ENCODE measurements at regions not wholly inside any gene's neighbourhood (a gene's known extent, or its start where the extent isn't known, plus 50 kb on each side); places are given as distances from the start of the nearest gene placed in this dataset.
"Not testable (repeated sequence)": the region's sequence is repeated elsewhere in the genome, so short reads cannot be mapped to it uniquely, and the experiment has no call there.

- CTCF ChIA-PET, result no interaction called here
- Histone ChIP-seq H3K27me3 (ENCODE audit: control insufficient read depth in 2 of 2, insufficient read depth in 2 of 2, low read length in 2 of 2) (no peaks in the 10 kb centered on the region), H3K4me1 (ENCODE audit: control insufficient read depth, extremely low read depth, insufficient read depth, low read length) (no peaks in the 10 kb centered on the region), H3K4me2 (ENCODE audit: insufficient read depth, low read length) (no peak overlapping the region), H3K4me3 (replicated peaks in 1 of 3; ENCODE audit: insufficient read depth in 1 of 3, low read depth in 1 of 3, low read length in 3 of 3) (no peak overlapping the region), H3K9me3 (replicated peaks; ENCODE audit: control insufficient read depth, insufficient read depth, low read length) (peaks cover 2% of the 10 kb centered on the region), H3K9ac (replicated peaks; ENCODE audit: extremely low read depth, insufficient read depth, low read length) (no peak overlapping the region), H3K27ac (ENCODE audit: insufficient read depth, low read depth, low read length) (no peak overlapping the region), H2AFZ (ENCODE audit: low read depth, low read length) (no peak overlapping the region), H3K36me3 (ENCODE audit: control insufficient read depth in 2 of 2, extremely low read depth in 1 of 2, insufficient read depth in 2 of 2, low read length in 2 of 2) (no peaks in the 10 kb centered on the region), H3K9me1 (replicated peaks; ENCODE audit: control insufficient read depth, extremely low read depth, insufficient read depth, low read length) (no peaks in the 10 kb centered on the region), H4K20me1 (replicated peaks; ENCODE audit: control insufficient read depth, extremely low read depth, insufficient read depth, low read length) (no peaks in the 10 kb centered on the region), H3K79me2 (ENCODE audit: control insufficient read depth, insufficient read depth, low read length) (no peaks in the 10 kb centered on the region)
- intact Hi-C loops (cut with micrococcal nuclease) (no loop called here), dilution Hi-C loops (cut with MboI; ENCODE audit: extremely low pct_ligation_motif_present, low sequenced_read_pairs) (no loop called here)
- FAIRE-seq (no peak), DNase-seq (ENCODE audit: low read depth, low spot score) (no peak)
- POLR2A ChIA-PET, result no interaction called here
- BruUV-seq (replicated peaks), result no TSS peak
- TF ChIP-seq MAX (IDR thresholded peaks at IDR 0.05; ENCODE audit: insufficient read depth, insufficient read length) (no peak), EZH2 (IDR thresholded peaks at IDR 0.05; ENCODE audit: borderline replicate concordance, low read depth, low read length, severe bottlenecking) (no peak), JUN (IDR thresholded peaks at IDR 0.05; ENCODE audit: borderline replicate concordance, insufficient read depth, insufficient read length, low read depth) (no peak), POLR2AphosphoS5 (IDR thresholded peaks at IDR 0.05; ENCODE audit: insufficient read depth, low read depth, low read length) (no peak), MYC (IDR thresholded peaks at IDR 0.05; ENCODE audit: low read depth, low read length) (no peak), POLR2A (IDR thresholded peaks at IDR 0.05; ENCODE audit: low read depth, low read length) (no peak), GATA2 (IDR thresholded peaks at IDR 0.05; ENCODE audit: insufficient read depth, insufficient read length, low read depth, low read length) (no peak), FOS (IDR thresholded peaks at IDR 0.05; ENCODE audit: borderline replicate concordance, insufficient read depth, low read length) (no peak)
- TF ChIP-seq, protein P1, sequence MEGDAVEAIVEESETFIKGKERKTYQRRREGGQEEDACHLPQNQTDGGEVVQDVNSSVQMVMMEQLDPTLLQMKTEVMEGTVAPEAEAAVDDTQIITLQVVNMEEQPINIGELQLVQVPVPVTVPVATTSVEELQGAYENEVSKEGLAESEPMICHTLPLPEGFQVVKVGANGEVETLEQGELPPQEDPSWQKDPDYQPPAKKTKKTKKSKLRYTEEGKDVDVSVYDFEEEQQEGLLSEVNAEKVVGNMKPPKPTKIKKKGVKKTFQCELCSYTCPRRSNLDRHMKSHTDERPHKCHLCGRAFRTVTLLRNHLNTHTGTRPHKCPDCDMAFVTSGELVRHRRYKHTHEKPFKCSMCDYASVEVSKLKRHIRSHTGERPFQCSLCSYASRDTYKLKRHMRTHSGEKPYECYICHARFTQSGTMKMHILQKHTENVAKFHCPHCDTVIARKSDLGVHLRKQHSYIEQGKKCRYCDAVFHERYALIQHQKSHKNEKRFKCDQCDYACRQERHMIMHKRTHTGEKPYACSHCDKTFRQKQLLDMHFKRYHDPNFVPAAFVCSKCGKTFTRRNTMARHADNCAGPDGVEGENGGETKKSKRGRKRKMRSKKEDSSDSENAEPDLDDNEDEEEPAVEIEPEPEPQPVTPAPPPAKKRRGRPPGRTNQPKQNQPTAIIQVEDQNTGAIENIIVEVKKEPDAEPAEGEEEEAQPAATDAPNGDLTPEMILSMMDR (IDR thresholded peaks at IDR 0.05; ENCODE audit: extremely low read depth in 1 of 2, insufficient read depth in 1 of 2, low read depth in 1 of 2, low read length in 2 of 2), result no peak
Measured at GRCh38 chr13:81551036-81551435, 1210.1 kb upstream of the SPRY2 start.

DNA sequence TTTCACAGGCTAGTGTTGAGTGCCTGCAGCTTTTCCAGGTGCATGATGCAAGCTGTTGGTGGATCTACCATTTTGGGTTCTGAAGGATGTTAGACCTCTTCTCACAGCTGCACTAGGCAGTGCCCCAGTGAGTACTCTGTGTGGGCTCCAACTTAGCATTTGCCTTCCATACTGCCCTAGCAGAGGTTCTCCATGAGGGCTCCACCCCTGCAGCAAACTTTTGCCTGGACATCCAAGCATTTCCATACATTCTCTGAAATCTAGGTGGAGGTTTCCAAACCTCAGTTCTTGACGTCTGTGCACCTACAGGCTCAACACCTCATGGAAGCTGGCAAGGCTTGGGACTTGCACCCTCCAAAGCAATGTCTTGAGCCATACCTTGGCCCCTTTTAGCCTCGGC lies 1205.4 kb upstream of the SPRY2 start:
- H3K79me2 ChIP-seq (ENCODE audit: control insufficient read depth, insufficient read depth, low read length); H3K4me3 ChIP-seq (replicated peaks in 1 of 3; ENCODE audit: insufficient read depth in 1 of 3, low read depth in 1 of 3, low read length in 3 of 3); intact Hi-C loops (cut with micrococcal nuclease); H2AFZ ChIP-seq (ENCODE audit: low read depth, low read length); H4K20me1 ChIP-seq (replicated peaks; ENCODE audit: control insufficient read depth, extremely low read depth, insufficient read depth, low read length); POLR2A ChIA-PET; H3K9me1 ChIP-seq (replicated peaks; ENCODE audit: control insufficient read depth, extremely low read depth, insufficient read depth, low read length); dilution Hi-C loops (cut with MboI; ENCODE audit: extremely low pct_ligation_motif_present, low sequenced_read_pairs); H3K9me3 ChIP-seq (replicated peaks; ENCODE audit: control insufficient read depth, insufficient read depth, low read length); H3K36me3 ChIP-seq (ENCODE audit: control insufficient read depth in 2 of 2, extremely low read depth in 1 of 2, insufficient read depth in 2 of 2, low read length in 2 of 2); FAIRE-seq; H3K4me1 ChIP-seq (ENCODE audit: control insufficient read depth, extremely low read depth, insufficient read depth, low read length); CTCF ChIA-PET; DNase-seq (ENCODE audit: low read depth, low spot score); BruUV-seq (replicated peaks); H3K4me2 ChIP-seq (ENCODE audit: insufficient read depth, low read length); H3K27ac ChIP-seq (ENCODE audit: insufficient read depth, low read depth, low read length); H3K27me3 ChIP-seq (ENCODE audit: control insufficient read depth in 2 of 2, insufficient read depth in 2 of 2, low read length in 2 of 2); H3K9ac ChIP-seq (replicated peaks; ENCODE audit: extremely low read depth, insufficient read depth, low read length): not testable (repeated sequence)

Data from endothelial cell of umbilical vein (primary cell).